PC-3 (cell line): ENCODE measurements at regions not wholly inside any gene's neighbourhood (a gene's known extent, or its start where the extent isn't known, plus 50 kb on each side); places are given as distances from the start of the nearest gene placed in this dataset.
A peak's percentile ranks its signal among the peaks of the same experiment; 100 is the strongest.

Source experiments
- ATAC-seq: fragments of 200-7000 bp; cut with Tn5 transposase; 2 replicates; pipeline ENCODE4 v1.9.1; 2020; ENCODE audit warnings: mild to moderate bottlenecking, moderate library complexity
- BruUV-seq: library from RNA; stranded (reverse); fragments of 400-500 nt; replicated peaks from 2 replicates; lab custom pipeline; 2021; lab: Mats Ljungman, UMichigan
- CTCF ChIA-PET: fragments of 300-600 bp; sonication (Branson Sonifier 250); formaldehyde crosslinking; loops from one replicate; lab custom pipeline; 2022; ENCODE audit warnings: antibody characterized with exemption; lab: Charles Lee
- POLR2A ChIA-PET: fragments of 300-600 bp; sonication (Branson Sonifier 250); formaldehyde crosslinking; loops from one replicate; lab custom pipeline; 2022; ENCODE audit warnings: antibody characterized with exemption; ENCODE audit not compliant: unreplicated experiment; lab: Charles Lee
- DNase-seq: peaks from one replicate; pipeline ENCODE4 v3.0.0-alpha.2; 2015
- H2AFZ ChIP-seq: fragments of 300-600 bp; sonication (generic); 2 replicates; pipeline ENCODE4 v1.6.0; 2016; ENCODE audit warnings: antibody characterized with exemption, low read length
- H3F3A ChIP-seq: fragments of 300-600 bp; sonication (generic); one replicate; pipeline ENCODE4 v1.6.0; 2017; ENCODE audit warnings: antibody characterized with exemption, low read length, control low read depth, mild to moderate bottlenecking; ENCODE audit not compliant: unreplicated experiment
- H3K27ac ChIP-seq: fragments of 300-600 bp; sonication (generic); 2 replicates; pipeline ENCODE4 v1.5.1; 2016; ENCODE audit warnings: mild to moderate bottlenecking, low read length
- H3K27me3 ChIP-seq: fragments of 300-600 bp; sonication (generic); 2 replicates; pipeline ENCODE4 v1.6.1; 2016; ENCODE audit warnings: low read length, mixed read lengths
- H3K36me3 ChIP-seq: fragments of 300-600 bp; sonication (generic); 2 replicates; pipeline ENCODE4 v1.6.1; 2016; ENCODE audit warnings: low read depth, mixed run types, low read length, mixed read lengths
- H3K4me1 ChIP-seq: fragments of 300-600 bp; sonication (generic); 2 replicates; pipeline ENCODE4 v1.5.1; 2016; ENCODE audit warnings: low read length; ENCODE audit not compliant: insufficient read depth
- H3K4me2 ChIP-seq: fragments of 300-600 bp; sonication (generic); 2 replicates; pipeline ENCODE4 v1.6.0; 2016; ENCODE audit warnings: low read length
- H3K4me3 ChIP-seq: fragments of 300-600 bp; sonication (generic); 2 replicates; pipeline ENCODE4 v1.5.1; 2016; ENCODE audit warnings: mild to moderate bottlenecking, low read length, mixed read lengths
- H3K79me2 ChIP-seq: fragments of 300-600 bp; sonication (generic); 2 replicates; pipeline ENCODE4 v1.6.1; 2017; ENCODE audit warnings: low read length, mixed read lengths
- H3K9ac ChIP-seq: fragments of 300-600 bp; sonication (generic); 2 replicates; pipeline ENCODE4 v1.6.0; 2016; ENCODE audit warnings: mild to moderate bottlenecking, low read length
- H3K9me2 ChIP-seq: fragments of 300-600 bp; sonication (generic); replicated peaks from 2 replicates; pipeline ENCODE4 v1.6.1; 2016; ENCODE audit warnings: mixed run types, low read length, mixed read lengths
- H3K9me3 ChIP-seq: fragments of 300-600 bp; sonication (generic); 2 replicates; pipeline ENCODE4 v1.6.1; 2016; ENCODE audit warnings: low read length, mixed read lengths
- H4K20me1 ChIP-seq: fragments of 300-600 bp; sonication (generic); 2 replicates; pipeline ENCODE4 v1.6.1; 2016; ENCODE audit warnings: low read length, mixed read lengths
- CTCF ChIP-seq: fragments of 300-600 bp; sonication (generic); conservative IDR thresholded peaks from 2 replicates; pipeline ENCODE4 v1.5.1; 2017; ENCODE audit warnings: antibody characterized with exemption, low read depth, mild to moderate bottlenecking, low read length
- EZH2 ChIP-seq: fragments of 300-600 bp; sonication (generic); IDR thresholded peaks from one replicate; pipeline ENCODE4 v1.6.1; 2017; ENCODE audit warnings: antibody characterized with exemption, mild to moderate bottlenecking, low read length; ENCODE audit not compliant: unreplicated experiment
- EZH2phosphoT487 ChIP-seq: fragments of 300-600 bp; sonication (generic); IDR thresholded peaks from 2 replicates; pipeline ENCODE4 v1.6.1; 2018; ENCODE audit warnings: mild to moderate bottlenecking, antibody characterized with exemption, low read length, borderline replicate concordance
- intact Hi-C: fragments of 100-400 bp; cut with micrococcal nuclease; formaldehyde crosslinking; loops from 2 replicates; pipeline ENCODE4 v1.9.0; 2023

- H4K20me1 ChIP-seq, result no peaks in the 10 kb centered on the region
- peak; percentile 37 for DNase-seq
- H3K79me2 ChIP-seq, result no peaks in the 10 kb centered on the region
- no peaks in the 10 kb centered on the region for H3K36me3 ChIP-seq
- H3K9me2 ChIP-seq, result no peaks in the 10 kb centered on the region
- no peak overlapping the region for H3K27ac ChIP-seq
- no peak for ATAC-seq
- CTCF ChIA-PET, result no interaction called here
- H3K4me2 ChIP-seq, result no peak overlapping the region
- peaks cover 25% of the 10 kb centered on the region for H3K4me1 ChIP-seq
- no peaks in the 10 kb centered on the region for H3K27me3 ChIP-seq
- H3K4me3 ChIP-seq, result no peak overlapping the region
- H3K9me3 ChIP-seq, result no peaks in the 10 kb centered on the region
- no peaks in the 10 kb centered on the region for H3F3A ChIP-seq
- BruUV-seq, result no TSS peak
- POLR2A ChIA-PET, result no interaction called here
- intact Hi-C loops, result no loop called here
- H2AFZ ChIP-seq, result no peak overlapping the region
- H3K9ac ChIP-seq, result no peak overlapping the region
- TF ChIP-seq EZH2phosphoT487, result no peak
- no peak for TF ChIP-seq EZH2
- TF ChIP-seq CTCF, result no peak
Measured at GRCh38 chr9:115668521-115668920, 485.1 kb upstream of the PAPPA start.

GRCh38 chr9:115671236-115671962 is 482.2 kb upstream of the PAPPA start:
- no peaks in the 10 kb centered on the region for H3K27me3 ChIP-seq
- CTCF ChIA-PET, result no interaction called here
- H3K9ac ChIP-seq, result peak overlapping the region; percentile 61; the same call in 1 of the 2 replicates
- no peaks in the 10 kb centered on the region for H4K20me1 ChIP-seq
- H2AFZ ChIP-seq, result no peak overlapping the region
- no peaks in the 10 kb centered on the region for H3K79me2 ChIP-seq
- intact Hi-C loops, result loop anchor here (5.0 kb wide), 1 partner anchor 54 kb away; no protein-coding TSS in a partner anchor
- no peaks in the 10 kb centered on the region for H3K36me3 ChIP-seq
- H3K9me3 ChIP-seq, result no peaks in the 10 kb centered on the region
- H3K4me3 ChIP-seq, result no peak overlapping the region
- peak overlapping the region; percentile 95 for H3K27ac ChIP-seq
- H3K4me1 ChIP-seq, result peaks cover 31% of the 10 kb centered on the region
- BruUV-seq, result no TSS peak
- no peaks in the 10 kb centered on the region for H3K9me2 ChIP-seq
- no peak for ATAC-seq
- DNase-seq, result no peak
- POLR2A ChIA-PET, result no interaction called here
- H3F3A ChIP-seq, result no peaks in the 10 kb centered on the region
- 0 out of 2 replicates have a peak overlapping the region, but pooled peaks have one; percentile 67 for H3K4me2 ChIP-seq
- TF ChIP-seq EZH2phosphoT487 (no peak), CTCF (no peak), EZH2 (no peak)

- ChIA-PET POLR2A (no interaction called here), CTCF (interaction anchor here (1.5 kb wide), 1 partner anchor 78 kb away, joined by 7 read pairs; no protein-coding TSS in a partner anchor)
- Histone ChIP-seq H3K9me3 (no peaks in the 10 kb centered on the region), H3K9ac (peak overlapping the region; percentile 61), H3K27me3 (no peaks in the 10 kb centered on the region), H2AFZ (no peak overlapping the region), H3K79me2 (no peaks in the 10 kb centered on the region), H3F3A (no peaks in the 10 kb centered on the region), H3K4me3 (no peak overlapping the region), H3K4me2 (peak overlapping the region; percentile 67), H3K36me3 (no peaks in the 10 kb centered on the region), H3K27ac (peak overlapping the region; percentile 95), H3K9me2 (no peaks in the 10 kb centered on the region), H4K20me1 (no peaks in the 10 kb centered on the region), H3K4me1 (peaks cover 31% of the 10 kb centered on the region)
- TF ChIP-seq EZH2phosphoT487 (no peak), CTCF (no peak), EZH2 (no peak)
- DNase-seq (no peak), ATAC-seq (no peak)
- intact Hi-C loops, result loop anchor here (2.0 to 5.0 kb wide), 2 partner anchors 55 to 79 kb away; no protein-coding TSS in a partner anchor
- BruUV-seq, result no TSS peak
Measured at GRCh38 chr9:115671963-115672305, 481.7 kb upstream of the PAPPA start.
